GM04504 (cell line): ENCODE measurements at regions not wholly inside any gene's neighbourhood (a gene's known extent, or its start where the extent isn't known, plus 50 kb on each side); places are given as distances from the start of the nearest gene placed in this dataset.
"Not testable (repeated sequence)": the region's sequence is repeated elsewhere in the genome, so short reads cannot be mapped to it uniquely, and the experiment has no call there.

ENCODE experiments used
- DNase-seq: peaks from one replicate; pipeline ENCODE4 v3.0.0-alpha.2; 2012; ENCODE audit warnings: low read depth

GRCh38 chr4:174400603-174401302 lies 117.0 kb downstream of the CEP44 start:
- not testable (repeated sequence) for DNase-seq

- peak; percentile 18 for DNase-seq
These were observed 115.0 kb downstream of the CEP44 start for GRCh38 chr4:174398728-174399127.

GRCh38 chr4:174397366-174398155 lies 113.8 kb downstream of the CEP44 start:
- no peak for DNase-seq

GRCh38 chr4:174396599-174397110 lies 112.9 kb downstream of the CEP44 start:
- no peak for DNase-seq

DNA sequence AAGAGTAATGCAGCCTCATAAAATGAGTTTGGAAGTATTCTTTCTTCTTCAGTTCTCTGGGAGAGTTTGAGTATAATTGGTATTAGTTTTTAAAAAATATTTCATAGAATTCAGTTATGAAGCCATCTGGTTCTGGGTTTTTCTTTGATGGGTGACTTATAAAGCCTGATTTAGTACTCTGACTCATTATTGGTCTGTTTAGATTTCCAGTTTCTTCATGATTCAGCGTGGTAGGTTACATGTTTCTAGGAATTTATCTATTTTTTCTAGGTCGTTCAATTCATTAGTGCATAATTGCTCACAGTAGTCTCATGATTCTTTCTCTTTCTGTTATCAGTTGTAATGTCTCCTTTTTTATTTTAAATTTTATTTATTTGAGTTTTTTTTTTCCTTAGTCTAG lies 111.2 kb downstream of the CEP44 start:
- DNase-seq, result peak; percentile 18

DNA sequence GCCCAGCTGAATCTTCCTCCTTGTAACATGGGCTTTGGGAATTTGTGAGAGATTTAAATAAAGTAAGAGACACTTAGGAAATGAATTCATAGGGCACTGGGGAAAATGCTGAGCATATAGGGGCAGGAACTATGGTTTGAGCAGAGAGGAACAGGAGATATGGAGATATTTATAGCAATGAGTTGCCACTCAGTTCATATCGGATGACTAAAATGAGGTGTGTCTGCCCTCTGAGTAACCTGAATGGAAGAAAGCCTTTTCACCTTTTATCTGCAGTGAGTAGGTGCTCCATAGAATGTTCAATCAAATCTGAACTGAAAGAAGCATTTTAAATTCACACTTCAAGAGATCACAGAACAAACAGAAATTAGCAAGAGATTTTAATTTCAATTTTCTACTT lies 105.7 kb downstream of the CEP44 start:
- no peak for DNase-seq

DNA sequence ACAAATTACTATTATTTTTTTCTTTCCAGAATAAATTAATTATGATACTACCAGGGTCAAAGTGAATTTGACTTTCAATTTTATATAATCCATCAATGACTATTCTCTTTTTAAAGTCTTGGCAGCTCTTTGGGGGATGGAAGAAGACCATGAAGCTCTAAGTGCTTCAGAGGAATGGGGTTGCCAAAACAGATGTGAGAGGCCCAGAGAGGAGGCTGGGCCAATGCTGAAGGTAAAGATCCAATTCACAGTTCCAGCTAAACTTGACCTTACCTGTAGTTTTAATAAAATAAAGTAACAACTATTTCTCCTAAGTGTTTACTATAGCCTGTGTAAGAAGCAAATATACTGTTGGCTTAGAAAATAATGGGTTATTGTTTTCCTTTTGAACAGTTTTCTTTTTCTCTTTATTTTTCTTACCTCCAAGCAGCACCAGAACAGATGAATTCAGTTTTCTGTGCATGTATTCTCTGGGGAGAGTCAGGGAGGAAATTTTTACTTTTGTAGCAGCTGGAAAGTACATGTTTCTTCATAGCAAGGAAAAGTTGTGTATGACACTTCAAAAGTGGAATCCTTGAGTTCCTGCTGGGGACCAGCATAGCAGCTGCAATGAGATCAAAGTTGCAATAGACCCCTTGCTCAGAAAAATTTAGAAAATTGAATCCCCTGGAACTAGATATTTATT lies 104.9 kb downstream of the CEP44 start:
- DNase-seq, result no peak

GRCh38 chr4:174387721-174388120 lies 104.0 kb downstream of the CEP44 start:
- no peak for DNase-seq

GRCh38 chr4:174387143-174387542 lies 103.4 kb downstream of the CEP44 start:
- DNase-seq, result no peak

- no peak for DNase-seq
These were observed 100.1 kb downstream of the CEP44 start for GRCh38 chr4:174383783-174384182.

DNA sequence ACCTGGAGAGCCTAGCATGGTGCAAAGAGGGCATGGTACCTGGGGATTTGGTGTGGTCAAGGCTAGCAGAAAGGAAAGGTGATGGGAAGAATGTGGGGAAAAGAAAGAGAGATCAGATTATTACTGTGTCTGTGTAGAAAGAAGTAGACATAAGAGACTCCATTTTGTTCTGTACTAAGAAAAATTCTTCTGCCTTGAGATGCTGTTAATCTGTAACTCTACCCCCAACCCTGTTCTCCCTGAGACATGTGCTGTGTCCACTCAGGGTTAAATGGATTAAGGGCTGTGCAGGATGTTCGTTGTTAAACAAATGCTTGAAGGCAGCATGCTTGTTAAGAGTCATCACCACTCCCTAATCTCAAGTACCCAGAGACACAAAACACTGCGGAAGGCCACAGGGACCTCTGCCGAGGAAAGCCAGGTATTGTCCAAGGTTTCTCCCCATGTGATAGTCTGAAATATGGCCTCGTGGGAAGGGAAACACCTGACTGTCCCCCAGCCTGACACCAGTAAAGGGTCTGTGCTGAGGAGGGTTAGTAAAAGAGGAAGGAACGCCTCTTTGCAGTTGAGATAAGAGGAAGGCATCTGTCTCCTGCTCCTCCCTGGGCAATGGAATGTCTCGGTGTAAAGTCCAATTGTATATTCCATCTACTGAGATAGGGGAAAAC lies 99.4 kb downstream of the CEP44 start:
- DNase-seq, result not testable (repeated sequence)
